GM12865 (cell line): ENCODE measurements at regions not wholly inside any gene's neighbourhood (a gene's known extent, or its start where the extent isn't known, plus 50 kb on each side); places are given as distances from the start of the nearest gene placed in this dataset.

Experiments used
- DNase-seq: peaks from one replicate; pipeline ENCODE4 v3.0.0; 2010; ENCODE audit warnings: low read depth
- H3K4me3 ChIP-seq: 2 replicates; pipeline ENCODE4 v1.5.1; 2011; ENCODE audit warnings: mild to moderate bottlenecking, low read depth, low read length, control low read depth
- TF ChIP-seq, protein P1 (sequence below): IDR thresholded peaks from 2 replicates; pipeline ENCODE4 v1.5.1; 2011; ENCODE audit warnings: low read length, control low read depth, low read depth, inconsistent platforms; ENCODE audit not compliant: insufficient read depth; ENCODE audit errors: missing control alignments

DNA sequence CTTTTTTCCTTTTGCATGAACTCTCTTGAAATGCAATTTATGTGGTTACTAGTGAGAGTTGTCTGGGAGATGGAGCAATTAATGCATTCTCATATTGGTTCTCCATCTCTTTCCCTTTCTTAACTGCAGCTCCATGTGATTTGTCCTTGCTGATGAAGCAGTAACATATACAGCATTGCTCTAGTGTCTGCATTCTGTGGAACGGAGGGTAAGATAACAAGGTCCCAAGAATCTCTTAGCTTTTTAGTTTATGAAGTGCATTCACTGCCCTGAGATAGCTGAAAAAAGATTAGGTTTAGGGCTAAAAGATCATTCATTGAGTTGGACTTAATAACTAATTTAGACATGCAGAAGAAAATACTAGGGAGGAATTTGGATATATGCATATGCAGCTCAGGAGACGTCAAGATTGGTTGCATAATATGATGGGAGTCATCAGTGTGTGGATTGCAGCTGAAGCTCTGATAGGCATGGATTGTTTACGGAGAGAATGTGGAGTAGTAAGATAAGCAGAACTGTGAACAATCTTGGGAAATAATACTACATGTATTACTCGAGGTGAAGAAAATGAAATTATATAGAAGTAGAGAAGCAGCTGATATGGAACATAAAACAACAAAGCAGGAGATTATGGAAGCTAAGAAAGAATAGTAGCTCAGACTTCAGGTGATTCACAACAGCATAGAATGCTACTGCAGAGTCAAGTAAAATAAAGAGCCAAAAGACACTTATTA lies 404.7 kb downstream of the ARL4A start:
- TF ChIP-seq, protein P1, sequence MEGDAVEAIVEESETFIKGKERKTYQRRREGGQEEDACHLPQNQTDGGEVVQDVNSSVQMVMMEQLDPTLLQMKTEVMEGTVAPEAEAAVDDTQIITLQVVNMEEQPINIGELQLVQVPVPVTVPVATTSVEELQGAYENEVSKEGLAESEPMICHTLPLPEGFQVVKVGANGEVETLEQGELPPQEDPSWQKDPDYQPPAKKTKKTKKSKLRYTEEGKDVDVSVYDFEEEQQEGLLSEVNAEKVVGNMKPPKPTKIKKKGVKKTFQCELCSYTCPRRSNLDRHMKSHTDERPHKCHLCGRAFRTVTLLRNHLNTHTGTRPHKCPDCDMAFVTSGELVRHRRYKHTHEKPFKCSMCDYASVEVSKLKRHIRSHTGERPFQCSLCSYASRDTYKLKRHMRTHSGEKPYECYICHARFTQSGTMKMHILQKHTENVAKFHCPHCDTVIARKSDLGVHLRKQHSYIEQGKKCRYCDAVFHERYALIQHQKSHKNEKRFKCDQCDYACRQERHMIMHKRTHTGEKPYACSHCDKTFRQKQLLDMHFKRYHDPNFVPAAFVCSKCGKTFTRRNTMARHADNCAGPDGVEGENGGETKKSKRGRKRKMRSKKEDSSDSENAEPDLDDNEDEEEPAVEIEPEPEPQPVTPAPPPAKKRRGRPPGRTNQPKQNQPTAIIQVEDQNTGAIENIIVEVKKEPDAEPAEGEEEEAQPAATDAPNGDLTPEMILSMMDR, result no peak
- DNase-seq, result no peak
- H3K4me3 ChIP-seq, result no peak overlapping the region

DNA sequence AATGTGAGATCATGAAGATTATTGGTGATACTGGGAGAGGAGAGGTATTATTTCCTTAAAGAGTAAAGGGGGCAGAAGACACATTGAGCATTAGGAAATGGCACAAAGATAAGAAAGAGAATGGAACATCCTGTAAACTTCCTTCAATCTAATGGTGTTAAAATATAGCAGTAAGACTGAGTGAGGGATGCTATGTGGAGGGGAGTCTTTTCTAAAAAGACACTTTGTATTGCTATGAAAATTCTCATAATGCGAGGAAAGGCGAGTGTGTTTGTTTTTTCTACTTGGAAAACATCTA lies 405.2 kb downstream of the ARL4A start:
- no peak for DNase-seq
- H3K4me3 ChIP-seq, result no peak overlapping the region
- TF ChIP-seq, protein P1, result no peak

- no peak overlapping the region for H3K4me3 ChIP-seq
- DNase-seq, result no peak
- TF ChIP-seq, protein P1, result no peak
Measured at GRCh38 chr7:13093160-13093559, 405.7 kb downstream of the ARL4A start.

GRCh38 chr7:13097499-13097898 lies 410.1 kb downstream of the ARL4A start:
- DNase-seq, result no peak
- no peak overlapping the region for H3K4me3 ChIP-seq
- TF ChIP-seq, protein P1, result no peak

GRCh38 chr7:13098161-13098560 lies 410.7 kb downstream of the ARL4A start:
- DNase-seq, result no peak
- TF ChIP-seq, protein P1, result no peak

DNA sequence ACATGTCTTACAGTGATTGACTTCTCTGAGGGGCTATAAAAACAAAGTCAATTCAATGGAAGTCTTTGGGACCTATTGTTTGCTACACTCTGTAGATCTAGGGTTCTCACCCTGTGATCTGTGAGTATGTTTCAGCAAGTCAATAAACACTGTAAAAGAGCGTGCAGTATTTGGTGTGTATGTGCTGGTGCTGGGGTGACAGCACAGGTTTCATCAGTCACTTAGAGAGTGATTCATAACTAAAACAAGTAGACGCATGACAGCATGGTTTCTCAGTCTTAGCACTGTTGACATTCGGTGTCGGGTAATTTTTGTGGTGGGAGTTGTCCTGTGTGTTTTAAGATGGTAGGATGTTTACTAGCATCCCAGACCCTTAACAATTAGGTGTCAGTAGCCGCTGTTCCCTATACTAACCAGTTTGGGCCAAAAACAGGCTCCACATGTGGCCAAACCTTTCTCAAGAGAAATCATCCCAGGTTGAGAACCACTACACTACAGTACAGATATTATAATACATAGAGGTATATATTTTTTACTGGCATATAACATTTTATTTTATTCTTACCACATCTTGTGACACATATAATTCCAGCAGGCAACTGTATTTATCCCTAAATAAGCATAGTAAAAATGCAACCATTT lies 411.8 kb downstream of the ARL4A start:
- TF ChIP-seq, protein P1, result no peak
- H3K4me3 ChIP-seq, result no peak overlapping the region
- DNase-seq, result peak; percentile 20

More at GRCh38 chr7:13098161-13098560, 410.7 kb downstream of the ARL4A start:
- no peak overlapping the region for H3K4me3 ChIP-seq
